SK-MEL-5 (cell line): ENCODE measurements at regions not wholly inside any gene's neighbourhood (a gene's known extent, or its start where the extent isn't known, plus 50 kb on each side); places are given as distances from the start of the nearest gene placed in this dataset.

Experiments used
- DNase-seq: peaks from one replicate; pipeline ENCODE4 v3.0.0-alpha.2; 2016; ENCODE audit warnings: low read depth, low spot score
- in situ Hi-C: cut with HindIII; loops from 2 replicates; pipeline ENCODE4 v1.10.0; 2016; ENCODE audit warnings: low sequenced_read_pairs, high pct_unique_total_duplicates, low pct_unique_long_range_greater_than_20kb

DNA sequence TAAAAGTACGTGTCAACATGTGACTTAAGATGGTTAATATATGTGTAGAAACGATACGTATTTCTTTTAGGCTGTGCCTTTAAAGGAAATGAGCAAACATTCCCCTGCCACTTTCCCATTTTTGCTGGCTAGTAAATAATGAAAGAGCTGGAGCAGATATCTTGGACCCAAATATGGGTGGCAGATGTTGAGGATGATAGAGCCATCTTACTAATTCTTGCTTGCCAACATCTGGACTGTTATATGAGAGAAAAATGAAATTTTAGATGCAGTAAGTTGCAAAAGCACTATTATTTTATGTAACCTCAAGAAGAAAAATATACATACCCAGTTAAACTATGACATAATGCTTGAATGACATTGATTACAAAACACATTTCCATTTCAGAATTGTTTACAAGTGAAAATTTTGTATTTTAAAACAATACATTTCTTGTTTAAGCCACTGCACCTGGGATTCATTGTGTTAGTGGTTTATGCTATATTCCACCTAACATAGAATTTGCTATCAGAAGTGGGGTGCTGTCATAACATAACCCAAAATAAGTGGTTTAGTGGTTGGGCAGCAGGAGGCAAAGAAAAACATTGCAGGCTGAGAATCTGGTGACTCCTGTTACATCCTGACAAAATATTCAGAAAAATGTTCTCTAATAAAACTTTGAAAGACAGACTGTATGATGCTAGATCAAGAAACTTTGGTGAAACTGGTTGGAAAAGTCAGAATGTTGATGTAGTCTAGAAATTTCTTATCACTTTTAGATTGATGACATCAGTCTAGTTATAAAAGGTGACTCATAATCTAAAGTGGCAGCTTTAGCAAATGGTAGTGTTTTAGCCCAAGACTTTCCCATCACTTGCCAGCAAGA is 305.0 kb downstream of the PTEN start:
- no peak for DNase-seq
- in situ Hi-C loops, result no loop called here

DNA sequence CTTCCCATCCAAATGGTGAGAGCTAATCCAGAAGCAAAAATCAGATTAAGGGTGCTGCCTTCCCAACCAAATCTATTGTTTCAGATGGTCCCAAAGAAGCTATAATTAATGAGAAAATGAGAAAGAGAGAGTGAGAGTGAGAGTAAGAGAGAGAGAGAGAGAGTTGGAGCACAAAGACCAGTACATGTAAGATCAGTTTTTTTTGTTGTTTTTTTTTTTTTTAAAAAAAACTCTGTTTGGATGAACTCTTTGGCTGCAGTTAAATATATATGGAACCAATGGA is 305.6 kb downstream of the PTEN start:
- no peak for DNase-seq
- in situ Hi-C loops, result no loop called here

DNA sequence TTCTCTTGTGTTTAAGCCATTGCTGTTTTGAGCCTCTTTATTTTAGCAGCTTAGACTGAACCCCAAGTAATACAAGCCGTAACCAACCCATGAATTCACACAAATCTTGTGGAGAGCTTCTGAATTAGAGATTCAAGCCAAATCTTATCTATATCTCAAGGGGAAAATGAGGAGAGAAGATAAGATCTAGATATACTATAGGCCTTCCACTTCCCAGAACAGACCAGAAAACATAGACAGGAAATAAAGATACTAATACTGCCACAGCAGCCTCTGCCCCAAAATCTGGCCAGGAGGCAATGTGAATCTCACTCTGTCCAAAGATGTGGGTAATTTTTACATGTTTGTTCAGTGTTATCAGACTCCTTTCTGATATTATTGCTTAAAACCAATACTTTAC is 307.2 kb downstream of the PTEN start:
- no peak for DNase-seq
- in situ Hi-C loops, result no loop called here

DNA sequence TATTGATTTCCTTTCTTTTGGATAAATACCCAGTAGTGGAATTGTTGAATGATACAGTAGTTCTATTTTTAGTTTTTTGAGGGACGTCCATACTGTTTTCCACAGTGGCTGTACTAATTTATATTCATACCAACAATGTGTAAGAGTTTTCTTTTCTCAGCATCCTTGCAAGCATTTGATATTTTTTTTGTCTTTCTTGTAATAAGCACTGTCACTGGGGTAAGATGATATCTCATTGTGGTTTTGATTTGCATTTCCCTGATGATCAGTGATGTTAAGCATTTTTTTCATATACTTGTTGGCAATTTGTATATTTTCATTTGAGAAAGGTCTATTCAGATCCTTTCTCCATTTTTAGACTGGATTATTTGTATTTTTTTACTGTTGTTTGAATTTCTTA is 308.7 kb downstream of the PTEN start:
- DNase-seq, result no peak
- in situ Hi-C loops, result no loop called here

DNA sequence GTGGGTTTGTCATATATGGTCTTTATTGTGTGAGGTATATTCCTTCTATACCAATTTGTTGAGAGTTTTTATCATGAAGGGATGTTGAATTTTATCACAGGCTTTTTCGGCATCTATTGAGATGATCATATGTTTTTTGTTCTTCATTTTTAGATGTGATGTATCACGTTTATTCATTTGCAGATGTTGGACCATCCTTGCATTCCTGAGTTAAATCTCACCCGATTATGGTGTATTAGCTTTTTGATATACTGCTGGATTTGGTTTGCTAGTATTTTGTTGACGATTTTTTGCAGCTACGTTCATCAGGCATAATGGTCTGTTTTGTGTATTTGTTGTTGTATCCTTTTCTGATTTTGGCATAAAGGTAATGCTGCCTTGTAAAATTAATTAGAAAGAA is 311.0 kb downstream of the PTEN start:
- in situ Hi-C loops, result no loop called here

DNA sequence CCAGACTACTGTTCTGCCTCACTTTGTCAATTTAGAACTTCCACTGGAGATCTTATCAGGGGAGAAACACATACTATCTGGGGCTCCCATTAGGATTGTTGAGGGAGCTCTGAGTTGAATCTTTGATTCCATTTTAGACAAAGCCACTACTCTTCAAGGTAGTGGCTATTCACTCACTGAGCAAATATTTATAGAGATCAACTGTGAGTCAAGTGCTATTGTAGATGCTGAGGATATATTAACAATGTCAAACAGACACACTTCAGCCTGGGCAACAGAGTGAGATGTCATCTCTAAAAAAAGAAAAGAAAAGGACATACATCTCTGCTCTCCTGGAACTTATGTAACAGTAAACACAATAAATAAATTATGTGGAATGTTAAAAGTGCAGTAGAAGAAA is 315.3 kb downstream of the PTEN start:
- no peak for DNase-seq
- in situ Hi-C loops, result no loop called here

More for the DNA sequence above, 311.0 kb downstream of the PTEN start:
- DNase-seq, result no peak

DNA sequence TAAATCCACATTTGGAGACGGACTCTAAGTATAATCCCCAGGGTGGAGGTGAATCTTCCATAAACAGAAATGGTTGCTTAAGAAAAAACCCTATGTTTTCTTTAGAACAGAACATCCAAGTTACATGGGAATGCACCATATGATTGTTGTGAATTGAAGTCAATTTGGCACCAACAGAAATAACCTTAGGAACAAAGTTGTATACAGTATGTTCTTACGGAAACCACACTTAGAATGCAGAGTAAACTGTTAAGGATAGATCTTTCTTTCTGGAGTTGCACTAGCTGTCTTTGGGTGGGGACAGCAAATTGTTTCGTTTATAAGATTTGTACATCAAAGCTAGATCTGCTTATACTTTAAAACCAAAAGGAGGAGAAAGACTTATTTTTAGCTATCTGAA is 316.4 kb downstream of the PTEN start:
- DNase-seq, result no peak
- in situ Hi-C loops, result no loop called here

DNA sequence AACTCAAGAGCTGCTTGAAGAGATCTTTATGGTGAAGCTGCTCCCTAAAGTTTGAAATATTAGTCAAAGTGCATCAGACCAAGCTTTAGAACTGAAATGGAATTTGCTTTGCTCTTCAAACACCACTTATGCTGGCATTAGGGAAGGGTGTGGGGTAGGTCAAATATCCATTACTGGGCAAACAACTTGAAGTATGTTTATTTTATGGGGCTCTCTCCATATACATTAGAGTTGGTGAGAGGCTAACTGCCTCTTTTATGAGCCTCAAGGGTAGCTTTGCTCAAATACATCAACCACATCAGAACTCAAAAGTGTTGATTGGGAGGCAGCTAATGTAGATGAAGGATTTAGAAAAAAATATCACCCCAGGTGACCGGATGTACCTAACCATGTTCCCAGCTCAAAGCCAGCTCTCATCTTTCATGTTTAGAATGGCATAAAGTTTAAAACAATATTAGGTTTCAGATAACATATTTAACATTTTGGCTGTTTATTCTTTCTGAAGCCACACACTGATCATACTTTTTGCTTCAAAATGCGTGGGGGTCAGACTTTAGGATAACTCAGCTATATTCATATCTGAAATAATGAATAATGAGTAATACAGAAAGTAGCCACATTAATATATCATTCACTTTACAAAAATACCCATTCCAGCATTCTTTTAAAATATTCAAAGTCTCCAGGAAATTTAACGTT is 318.6 kb downstream of the PTEN start:
- in situ Hi-C loops, result no loop called here

DNA sequence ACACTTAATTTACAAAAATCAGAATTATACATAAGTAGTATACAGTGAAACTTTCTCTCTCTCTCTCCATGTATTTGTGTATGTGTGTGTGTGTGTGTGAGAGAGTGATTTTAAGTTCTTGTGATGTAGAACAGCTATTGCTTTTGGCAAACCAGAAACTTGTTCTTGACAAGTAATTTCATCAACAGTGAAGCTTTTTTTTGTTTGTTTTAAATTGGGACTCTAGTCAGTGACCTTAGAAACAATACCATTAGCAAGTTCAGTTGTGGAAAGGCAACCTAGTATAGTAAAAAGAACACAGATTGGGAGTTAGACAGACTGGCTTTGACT is 319.1 kb downstream of the PTEN start:
- in situ Hi-C loops, result no loop called here
- no peak for DNase-seq

More for the DNA sequence above, 318.6 kb downstream of the PTEN start:
- DNase-seq, result no peak

DNA sequence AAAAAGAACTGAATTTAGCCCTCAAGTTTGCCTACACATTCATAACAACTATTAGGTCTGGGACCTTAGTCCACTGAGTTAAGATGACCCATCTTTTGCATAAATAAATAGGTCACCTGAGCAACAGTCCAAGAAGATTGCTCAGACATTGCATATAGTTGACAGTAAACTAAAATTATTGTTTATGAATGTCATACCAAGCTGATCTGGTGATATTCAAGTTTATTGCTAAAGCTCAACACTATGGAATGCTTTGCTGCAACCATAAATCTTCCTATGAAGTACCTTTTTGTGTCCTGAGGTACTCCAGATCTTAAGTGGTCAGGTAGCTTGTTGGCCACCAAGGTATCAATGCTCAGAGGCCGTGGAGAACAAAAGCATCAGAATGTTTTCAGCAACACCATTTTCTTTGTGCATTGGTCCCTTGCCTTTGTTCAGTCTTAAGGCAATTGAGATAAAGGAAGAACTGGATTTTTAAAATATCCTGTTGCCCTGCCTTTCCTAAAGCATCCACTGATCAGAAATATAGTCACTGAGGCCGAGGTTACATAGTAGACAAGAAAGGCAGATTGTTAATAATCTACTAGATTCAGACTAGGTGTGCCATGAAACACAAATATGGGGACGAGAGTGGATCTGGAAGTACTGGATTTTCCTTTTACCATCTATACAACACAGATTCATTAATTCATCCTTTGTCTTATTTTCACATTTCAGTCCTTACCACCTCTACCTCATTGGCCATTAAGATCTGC is 321.3 kb downstream of the PTEN start:
- no peak for DNase-seq
- in situ Hi-C loops, result no loop called here

DNA sequence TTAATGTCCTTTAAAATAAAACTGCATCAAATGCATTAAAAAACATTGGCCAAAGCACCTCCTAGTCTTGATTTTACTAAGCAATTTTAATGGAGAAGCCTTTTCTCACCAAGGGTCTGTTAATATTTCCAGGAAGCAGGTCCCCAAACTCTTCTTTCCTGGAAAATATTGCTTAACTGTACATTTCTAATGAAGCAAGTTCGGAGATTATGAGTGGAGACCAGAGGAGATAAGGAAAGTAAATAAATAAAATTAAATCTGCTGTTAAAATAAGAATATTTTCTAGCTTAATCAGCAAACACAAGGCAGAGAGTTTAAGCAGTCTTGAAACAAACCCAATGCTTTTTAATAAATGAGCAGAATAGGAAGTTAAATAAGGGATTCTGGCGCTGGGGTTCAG is 322.4 kb downstream of the PTEN start:
- DNase-seq, result no peak
- in situ Hi-C loops, result no loop called here

DNA sequence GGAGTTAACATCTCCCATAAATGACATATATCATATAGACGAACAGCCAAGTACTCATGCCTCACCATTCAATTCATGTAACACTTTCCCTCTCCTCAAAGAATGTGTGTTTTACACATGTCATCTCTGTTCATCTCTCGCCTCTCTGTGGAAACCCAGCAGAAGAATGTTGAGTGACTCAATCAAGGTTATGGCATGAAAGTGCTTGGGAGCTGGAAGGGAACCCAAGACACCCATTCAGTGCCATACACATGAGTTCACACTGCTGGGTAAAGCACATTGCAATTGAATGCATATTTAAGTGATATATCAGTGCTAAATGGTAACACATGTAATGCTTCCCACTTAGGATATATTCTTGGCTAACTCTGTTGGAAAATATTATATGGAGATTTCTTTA is 322.9 kb downstream of the PTEN start:
- in situ Hi-C loops, result no loop called here
- no peak for DNase-seq

DNA sequence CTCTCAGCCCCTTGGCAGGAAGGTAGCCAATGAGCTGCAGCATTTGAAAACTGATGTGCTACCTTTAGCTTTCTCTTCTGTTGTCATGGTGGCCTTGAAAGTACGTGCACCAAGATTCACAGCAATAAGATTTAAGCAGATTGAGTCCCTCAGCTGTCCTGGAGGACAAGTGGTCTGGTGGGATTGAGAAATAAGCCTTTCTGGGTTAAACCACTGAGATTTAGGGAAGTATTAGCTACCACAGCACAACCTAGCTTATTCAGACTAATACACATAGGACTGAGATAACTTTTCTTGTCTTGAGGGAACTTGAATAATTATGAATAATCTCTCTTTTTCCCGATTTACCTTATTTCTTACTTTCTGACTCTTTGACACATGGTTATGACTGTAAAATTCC is 324.0 kb downstream of the PTEN start:
- DNase-seq, result no peak
- in situ Hi-C loops, result no loop called here

DNA sequence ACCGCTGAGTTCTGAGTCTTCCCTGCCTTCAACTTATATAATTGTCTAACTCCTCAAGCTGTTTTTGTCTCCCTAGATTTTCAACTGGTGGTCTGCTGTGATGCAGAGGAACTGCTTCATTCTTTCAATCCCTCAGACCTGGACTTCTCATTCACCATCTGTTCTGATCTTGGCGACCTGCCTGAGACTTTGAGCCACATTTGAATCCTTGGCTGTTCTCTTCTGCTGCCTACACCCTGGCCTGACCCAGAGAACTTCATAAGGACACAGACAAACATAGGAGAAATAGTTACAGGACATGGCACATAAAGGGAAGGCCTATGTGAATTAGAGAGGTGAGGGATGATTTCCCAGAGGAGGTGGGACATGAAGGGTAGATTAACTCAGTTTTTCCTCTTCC is 326.7 kb downstream of the PTEN start:
- in situ Hi-C loops, result no loop called here

DNA sequence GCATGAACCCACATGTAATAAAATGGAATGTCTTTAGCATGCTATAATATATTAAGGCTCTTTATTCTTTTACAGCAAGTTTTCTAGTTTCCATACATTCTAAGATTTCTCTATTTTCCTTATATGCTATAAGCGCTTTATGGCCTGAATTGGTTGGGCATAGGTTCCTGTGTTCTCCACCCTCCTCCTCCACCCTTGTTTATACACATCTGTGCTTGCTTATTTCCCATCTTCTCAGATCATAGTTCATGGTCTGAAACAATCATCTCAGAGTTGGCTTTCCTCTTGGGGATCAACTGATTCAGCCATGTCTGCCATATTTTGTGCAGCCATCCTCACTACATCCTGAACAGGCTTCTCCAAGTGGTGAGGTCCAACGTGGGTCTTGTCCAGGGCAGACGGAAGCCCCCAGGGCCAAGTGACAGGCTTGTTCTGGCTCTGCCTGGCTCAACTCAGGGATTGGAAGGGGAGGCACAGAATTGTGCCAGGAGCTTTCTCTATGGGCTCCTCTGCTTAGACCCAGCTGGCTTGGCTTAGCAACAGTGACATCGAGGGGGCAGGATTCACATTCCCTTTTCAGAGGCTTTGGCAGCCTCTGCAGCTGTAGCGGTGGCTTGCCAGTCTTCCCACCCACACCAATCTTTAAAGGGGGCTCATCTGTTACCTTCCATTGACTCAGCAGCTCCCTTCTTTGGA is 327.3 kb downstream of the PTEN start:
- DNase-seq, result no peak
- in situ Hi-C loops, result no loop called here

More for the DNA sequence above, 326.7 kb downstream of the PTEN start:
- DNase-seq, result no peak

DNA sequence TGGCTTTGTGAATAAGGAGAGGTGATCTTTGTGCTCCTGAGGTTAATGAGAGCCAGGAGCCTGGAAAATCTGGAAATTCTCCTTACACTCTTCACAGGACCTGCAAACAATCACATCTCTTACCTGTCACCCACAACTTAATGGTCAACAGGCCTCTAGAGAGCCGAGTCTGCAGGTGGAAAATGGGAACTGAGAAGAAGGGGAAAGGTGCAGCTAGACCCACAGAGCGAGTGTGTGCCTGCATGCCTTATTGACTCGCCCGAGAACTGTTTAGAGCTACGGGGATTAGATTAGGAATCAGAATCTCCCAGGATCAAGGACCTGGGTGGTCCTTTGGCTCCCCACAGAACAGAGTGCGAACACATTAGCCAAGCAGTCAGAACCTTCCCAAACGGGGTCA is 329.6 kb downstream of the PTEN start:
- no peak for DNase-seq
- in situ Hi-C loops, result no loop called here

DNA sequence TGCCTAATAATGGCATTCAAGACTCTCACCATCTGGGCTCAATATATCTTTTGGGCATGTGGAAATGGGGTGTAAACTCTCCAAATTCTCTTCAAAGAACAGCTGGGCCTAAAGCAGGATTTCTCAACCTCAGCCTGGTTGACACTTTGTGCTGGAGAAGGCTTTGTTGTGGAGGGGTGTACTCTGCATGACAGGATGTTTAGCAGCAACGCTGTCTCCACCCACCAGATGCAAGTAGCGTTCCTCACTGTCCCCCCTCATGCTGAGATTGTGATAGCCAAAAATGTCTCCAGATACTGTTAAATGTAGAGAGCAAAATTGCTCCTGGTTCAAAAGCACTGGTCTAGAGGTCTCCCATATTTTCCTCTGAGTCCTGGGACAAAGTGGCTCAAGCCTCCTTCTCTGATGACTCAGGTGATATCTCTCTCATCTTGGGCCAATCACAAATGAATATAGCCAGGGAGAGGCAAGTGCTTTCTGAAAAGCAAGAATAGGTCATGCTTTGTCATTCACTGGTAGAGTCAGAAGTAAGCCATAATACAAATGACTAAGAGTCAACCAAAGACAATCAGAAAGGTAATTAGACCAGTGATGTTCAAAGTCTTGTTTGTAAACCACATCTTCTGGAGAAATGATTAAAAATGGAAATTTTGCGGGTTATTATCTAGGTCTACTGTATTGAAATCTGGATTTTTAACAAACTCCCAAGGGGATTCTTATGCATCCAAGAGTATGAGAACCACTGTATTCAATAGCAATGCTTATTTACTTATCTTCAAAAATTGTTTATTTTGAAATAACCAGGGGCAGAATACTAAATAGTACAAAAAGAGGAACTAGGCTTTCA is 330.8 kb downstream of the PTEN start:
- in situ Hi-C loops, result no loop called here
- no peak for DNase-seq
